A549 (cell line): ENCODE measurements at regions not wholly inside any gene's neighbourhood (a gene's known extent, or its start where the extent isn't known, plus 50 kb on each side); places are given as distances from the start of the nearest gene placed in this dataset.
"Not testable (repeated sequence)": the region's sequence is repeated elsewhere in the genome, so short reads cannot be mapped to it uniquely, and the experiment has no call there.

ENCODE experiments used
- ATAC-seq, 2 experiments: fragments of 200-7000 bp in 1 of 2; fragments of >200 bp in 1 of 2; cut with Nextera tagmentation in 1 of 2; cut with Tn5 transposase in 1 of 2; 3 replicates each; pipeline versions ENCODE4 v1.8.0 to v1.9.1; 2018 to 2020; ENCODE audit warnings: mild to moderate bottlenecking in 1 of 2, moderate library complexity in 1 of 2
- CTCF ChIA-PET: fragments of 300-600 bp; sonication (Branson Sonifier 250); formaldehyde crosslinking; extraction: SDS; loops from one replicate; lab custom pipeline; 2021; ENCODE audit warnings: antibody characterized with exemption, inconsistent platforms; lab: Yijun Ruan, JAX
- POLR2A ChIA-PET: fragments of 350-600 bp; formaldehyde crosslinking; extraction: SDS; loops from one replicate; lab custom pipeline; 2021; ENCODE audit warnings: antibody characterized with exemption, inconsistent platforms; lab: Yijun Ruan, JAX
- DNase-seq, 2 experiments: peaks; one replicate each; pipeline versions ENCODE4 v3.0.0 to v3.0.0-alpha.2; 2011 to 2016; ENCODE audit warnings: low read depth in 1 of 2, low spot score in 1 of 2
- FAIRE-seq: peaks from 2 replicates; lab custom pipeline; 2011; peaks lifted over from hg19 to GRCh38; lab: Jason Lieb, UNC
- H3K27ac ChIP-seq, 2 experiments: fragments of >200 bp; sonication (Bioruptor Twin); formaldehyde crosslinking; 3 replicates each; pipeline ENCODE4 v1.5.1; 2016 to 2017
- H3K4me1 ChIP-seq: fragments of >200 bp; sonication (Bioruptor Twin); formaldehyde crosslinking; 3 replicates; pipeline ENCODE4 v1.6.1; 2016
- H3K4me2 ChIP-seq: fragments of >200 bp; sonication (Bioruptor Twin); formaldehyde crosslinking; 3 replicates; pipeline ENCODE4 v1.6.1; 2016
- H3K4me3 ChIP-seq: fragments of >200 bp; sonication (Bioruptor Twin); formaldehyde crosslinking; 3 replicates; pipeline ENCODE4 v1.5.1; 2016
- H3K9me3 ChIP-seq: fragments of >200 bp; sonication (Bioruptor Twin); formaldehyde crosslinking; 3 replicates; pipeline ENCODE4 v1.6.1; 2016
- BHLHE40 ChIP-seq: IDR thresholded peaks from 2 replicates; pipeline ENCODE4 v1.6.1; 2012; ENCODE audit warnings: low read depth, low read length, inconsistent platforms
- EHMT2 ChIP-seq: fragments of 200-600 bp; sonication (generic); IDR thresholded peaks from 2 replicates; pipeline ENCODE4 v1.6.1; 2016; ENCODE audit warnings: antibody characterized with exemption, low read depth, mild to moderate bottlenecking, moderate library complexity
- FOXS1 ChIP-seq: fragments of 250-450 bp; sonication (Bioruptor Pico); IDR thresholded peaks from 2 replicates; pipeline ENCODE4 v1.5.0; 2020; ENCODE audit warnings: mild to moderate bottlenecking, moderate library complexity
- HDAC2 ChIP-seq: fragments of 200-600 bp; sonication (generic); IDR thresholded peaks from 2 replicates; pipeline ENCODE4 v1.6.1; 2016
- HEYL ChIP-seq: fragments of 250-450 bp; sonication (Bioruptor Pico); IDR thresholded peaks from 2 replicates; pipeline ENCODE4 v1.8.0; 2021; ENCODE audit warnings: mild to moderate bottlenecking, moderate library complexity
- HOXB13 ChIP-seq: fragments of 250-450 bp; sonication (Bioruptor Pico); IDR thresholded peaks from 2 replicates; pipeline ENCODE4 v1.5.0; 2020; ENCODE audit warnings: low read depth, mild to moderate bottlenecking, moderate library complexity
- MAFK ChIP-seq: fragments of 450-650 bp; IDR thresholded peaks from 2 replicates; pipeline ENCODE4 v1.6.1; 2014; ENCODE audit not compliant: partially characterized antibody
- NFE2L2 ChIP-seq: fragments of 150-350 bp; conservative IDR thresholded peaks from 2 replicates; pipeline ENCODE4 v1.6.1; 2014; ENCODE audit warnings: low read length
- NPAS2 ChIP-seq: fragments of 250-450 bp; sonication (Bioruptor Pico); IDR thresholded peaks from 2 replicates; pipeline ENCODE4 v1.8.0; 2022; ENCODE audit warnings: mild to moderate bottlenecking, moderate library complexity, borderline replicate concordance
- RARB ChIP-seq: fragments of 250-450 bp; sonication (Bioruptor Pico); IDR thresholded peaks from 2 replicates; pipeline ENCODE4 v1.8.0; 2021; ENCODE audit warnings: mild to moderate bottlenecking, moderate library complexity
- SMC3 ChIP-seq: fragments of >200 bp; sonication (Bioruptor Twin); formaldehyde crosslinking; IDR thresholded peaks from 3 replicates; pipeline ENCODE4 v1.6.1; 2018; ENCODE audit warnings: inconsistent platforms
- TP53 ChIP-seq: fragments of 250-450 bp; sonication (Bioruptor Pico); IDR thresholded peaks from 2 replicates; pipeline ENCODE4 v1.5.0; 2021; ENCODE audit warnings: mild to moderate bottlenecking, moderate library complexity
- ZC3H11A ChIP-seq: fragments of 450-650 bp; IDR thresholded peaks from 2 replicates; pipeline ENCODE4 v1.6.1; 2014; ENCODE audit warnings: antibody characterized with exemption, mild to moderate bottlenecking
- ZNF302 ChIP-seq: fragments of 250-450 bp; sonication (Bioruptor Pico); IDR thresholded peaks from 2 replicates; pipeline ENCODE4 v1.9.0; 2021; ENCODE audit warnings: inconsistent platforms, mild to moderate bottlenecking, moderate library complexity
- WGBS: methylation state at CpG from one replicate; pipeline ENCODE4 v1.1.6; 2017; ENCODE audit errors: missing lambda C conversion rate; 5-methylcytosine and 5-hydroxymethylcytosine counted together
- TF ChIP-seq, protein P1 (sequence below): IDR thresholded peaks from 2 replicates; pipeline ENCODE4 v1.6.1; 2012; ENCODE audit warnings: low read depth, borderline replicate concordance
- TF ChIP-seq, protein P2 (sequence below): IDR thresholded peaks from 2 replicates; pipeline ENCODE4 v1.6.1; 2012
- TF ChIP-seq, protein P3 (sequence below): fragments of 250-450 bp; sonication (Bioruptor Pico); IDR thresholded peaks from 2 replicates; pipeline ENCODE4 v1.5.0; 2021; ENCODE audit warnings: mild to moderate bottlenecking, moderate library complexity, borderline replicate concordance
- TF ChIP-seq, protein P4 (sequence below): fragments of >200 bp; sonication (Bioruptor Twin); formaldehyde crosslinking; IDR thresholded peaks from 3 replicates; pipeline ENCODE4 v1.5.1; 2016
- TF ChIP-seq, protein P5 (sequence below): fragments of 450-650 bp; IDR thresholded peaks from 2 replicates; pipeline ENCODE4 v1.6.1; 2014; ENCODE audit warnings: antibody characterized with exemption

DNA sequence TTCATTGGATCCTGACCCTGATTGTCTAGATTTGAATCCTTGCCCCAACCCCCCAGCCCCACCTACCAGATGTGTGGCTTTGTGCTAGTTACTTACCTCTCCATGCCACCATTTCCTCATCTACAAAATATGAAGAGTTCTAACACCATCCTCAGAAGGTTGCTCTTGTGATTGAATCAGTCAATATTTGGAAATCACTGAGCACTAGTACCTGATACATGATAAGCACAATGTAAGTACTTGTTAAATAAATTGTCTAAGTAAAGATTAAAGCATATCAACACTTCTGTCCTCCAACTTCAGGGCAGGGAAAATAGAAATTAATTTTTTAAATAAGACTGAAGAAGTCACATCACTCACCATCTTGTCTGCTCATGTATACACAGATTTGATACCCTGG, 249.6 kb upstream of the KLF3 start:
- ChIA-PET POLR2A (no interaction called here), CTCF (no interaction called here)
- ATAC-seq (no peak), FAIRE-seq (no peak), DNase-seq (no peak)
- H3K27ac ChIP-seq: no peak overlapping the region
- TF ChIP-seq FOXS1 (CRISPR knock-in tag) (no peak), HOXB13 (no peak), NFE2L2 (no peak), ZNF302 (CRISPR knock-in tag) (no peak)
- TF ChIP-seq, all 56 proteins: peak for 0
- peaks cover 5% of the 10 kb centered on the region; the same call in 1 of the 3 replicates for H3K4me1 ChIP-seq
- no peak overlapping the region for H3K4me2 ChIP-seq
- no peaks in the 10 kb centered on the region for H3K9me3 ChIP-seq
- H3K4me3 ChIP-seq: no peak overlapping the region

DNA sequence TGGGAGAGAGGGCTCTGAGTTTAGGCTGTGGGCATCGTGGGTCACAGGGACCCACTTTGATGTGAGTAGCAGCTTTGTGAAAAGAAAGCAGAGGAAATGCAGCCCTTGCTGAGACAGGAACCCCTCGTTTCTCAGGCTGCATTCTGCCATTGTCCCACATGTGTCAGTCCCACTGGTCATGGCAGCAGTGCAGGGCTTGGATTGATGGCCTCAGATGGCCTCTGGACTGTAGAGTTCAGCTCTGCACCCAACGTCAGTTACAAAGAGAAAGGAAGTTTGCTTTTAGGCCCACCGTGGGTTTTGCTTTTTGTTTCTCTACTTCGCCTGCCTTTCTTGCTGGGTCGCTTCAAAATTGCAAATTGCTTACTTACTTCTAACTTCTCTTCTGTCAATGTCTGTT, 248.3 kb upstream of the KLF3 start:
- no peak overlapping the region for H3K27ac ChIP-seq
- ATAC-seq (no peak), DNase-seq (no peak), FAIRE-seq (no peak)
- H3K4me2 ChIP-seq: no peak overlapping the region
- 65% methylated on average over 6 of the region's 6 CpGs for WGBS
- peaks cover 5% of the 10 kb centered on the region; the same call in 1 of the 3 replicates for H3K4me1 ChIP-seq
- no peaks in the 10 kb centered on the region for H3K9me3 ChIP-seq
- POLR2A ChIA-PET: no interaction called here
- no peak overlapping the region for H3K4me3 ChIP-seq
- CTCF ChIA-PET: no interaction called here
- TF ChIP-seq HEYL (CRISPR knock-in tag): no peak
- TF ChIP-seq, protein P1, sequence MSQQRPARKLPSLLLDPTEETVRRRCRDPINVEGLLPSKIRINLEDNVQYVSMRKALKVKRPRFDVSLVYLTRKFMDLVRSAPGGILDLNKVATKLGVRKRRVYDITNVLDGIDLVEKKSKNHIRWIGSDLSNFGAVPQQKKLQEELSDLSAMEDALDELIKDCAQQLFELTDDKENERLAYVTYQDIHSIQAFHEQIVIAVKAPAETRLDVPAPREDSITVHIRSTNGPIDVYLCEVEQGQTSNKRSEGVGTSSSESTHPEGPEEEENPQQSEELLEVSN: no peak

DNA sequence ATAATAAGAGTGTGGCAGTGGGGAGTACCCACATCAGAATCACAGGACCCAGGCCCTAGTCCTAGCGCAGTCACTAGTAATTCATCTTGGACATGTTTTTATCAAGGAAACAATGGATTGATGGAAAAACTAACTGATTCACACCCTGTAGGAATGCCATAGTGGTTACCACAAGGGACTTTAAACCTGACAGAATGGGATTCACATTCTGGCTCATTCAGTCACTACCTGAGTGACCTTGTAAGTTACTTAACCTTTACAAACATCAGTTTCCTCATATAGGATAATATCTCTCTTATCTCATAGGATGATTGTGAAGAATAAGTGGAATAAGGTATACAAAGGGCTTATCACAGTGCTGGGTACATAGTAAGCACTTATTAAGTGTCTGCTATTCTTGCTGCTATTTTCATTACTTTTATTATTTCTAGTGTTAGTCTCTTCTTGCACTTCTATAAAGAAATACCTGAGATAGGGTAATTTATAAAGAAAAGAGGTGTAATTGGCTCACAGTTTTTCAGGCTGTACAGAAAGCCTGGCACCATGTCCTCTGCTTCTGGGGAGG, 247.5 kb upstream of the KLF3 start:
- Histone ChIP-seq H3K4me2 (no peak overlapping the region), H3K9me3 (no peaks in the 10 kb centered on the region), H3K27ac (no peak overlapping the region), H3K4me3 (no peak overlapping the region), H3K4me1 (peaks cover 5% of the 10 kb centered on the region; the same call in 1 of the 3 replicates)
- FAIRE-seq (no peak), ATAC-seq (no peak), DNase-seq (no peak)
- POLR2A ChIA-PET: no interaction called here
- CTCF ChIA-PET: no interaction called here
- WGBS: 100% methylated on average over 1 of the region's 1 CpG
- TF ChIP-seq HDAC2: no peak
- no peak for TF ChIP-seq SMC3
- TF ChIP-seq, protein P1: no peak
- TF ChIP-seq, protein P2, sequence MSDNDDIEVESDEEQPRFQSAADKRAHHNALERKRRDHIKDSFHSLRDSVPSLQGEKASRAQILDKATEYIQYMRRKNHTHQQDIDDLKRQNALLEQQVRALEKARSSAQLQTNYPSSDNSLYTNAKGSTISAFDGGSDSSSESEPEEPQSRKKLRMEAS: no peak
- TF ChIP-seq, protein P3, sequence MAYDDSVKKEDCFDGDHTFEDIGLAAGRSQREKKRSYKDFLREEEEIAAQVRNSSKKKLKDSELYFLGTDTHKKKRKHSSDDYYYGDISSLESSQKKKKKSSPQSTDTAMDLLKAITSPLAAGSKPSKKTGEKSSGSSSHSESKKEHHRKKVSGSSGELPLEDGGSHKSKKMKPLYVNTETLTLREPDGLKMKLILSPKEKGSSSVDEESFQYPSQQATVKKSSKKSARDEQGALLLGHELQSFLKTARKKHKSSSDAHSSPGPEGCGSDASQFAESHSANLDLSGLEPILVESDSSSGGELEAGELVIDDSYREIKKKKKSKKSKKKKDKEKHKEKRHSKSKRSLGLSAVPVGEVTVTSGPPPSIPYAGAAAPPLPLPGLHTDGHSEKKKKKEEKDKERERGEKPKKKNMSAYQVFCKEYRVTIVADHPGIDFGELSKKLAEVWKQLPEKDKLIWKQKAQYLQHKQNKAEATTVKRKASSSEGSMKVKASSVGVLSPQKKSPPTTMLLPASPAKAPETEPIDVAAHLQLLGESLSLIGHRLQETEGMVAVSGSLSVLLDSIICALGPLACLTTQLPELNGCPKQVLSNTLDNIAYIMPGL (CRISPR knock-in tag): no peak

DNA sequence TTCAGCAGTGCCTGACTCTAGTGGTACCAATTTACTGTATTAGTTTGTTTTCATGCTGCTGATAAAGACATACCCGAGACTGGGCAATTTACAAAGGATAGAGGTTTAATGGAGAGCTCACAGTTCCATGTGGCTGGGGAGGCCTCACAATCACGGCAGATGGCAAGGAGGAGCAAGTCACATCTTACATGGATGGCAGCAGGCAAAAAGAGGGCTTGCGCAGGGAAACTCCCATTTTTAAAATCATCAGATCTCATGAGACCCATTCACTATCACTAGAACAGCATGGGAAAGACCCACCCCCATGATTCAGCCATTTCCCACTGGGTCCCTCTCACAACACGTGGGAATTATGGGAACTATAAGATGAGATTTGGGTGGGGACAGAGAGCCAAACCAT, 243.7 kb upstream of the KLF3 start:
- H3K4me3 ChIP-seq, CTCF ChIA-PET, H3K4me2 ChIP-seq, H3K9me3 ChIP-seq, DNase-seq, POLR2A ChIA-PET, H3K27ac ChIP-seq, ATAC-seq, H3K4me1 ChIP-seq, FAIRE-seq: not testable (repeated sequence)
- 38% methylated on average over 4 of the region's 4 CpGs for WGBS

DNA sequence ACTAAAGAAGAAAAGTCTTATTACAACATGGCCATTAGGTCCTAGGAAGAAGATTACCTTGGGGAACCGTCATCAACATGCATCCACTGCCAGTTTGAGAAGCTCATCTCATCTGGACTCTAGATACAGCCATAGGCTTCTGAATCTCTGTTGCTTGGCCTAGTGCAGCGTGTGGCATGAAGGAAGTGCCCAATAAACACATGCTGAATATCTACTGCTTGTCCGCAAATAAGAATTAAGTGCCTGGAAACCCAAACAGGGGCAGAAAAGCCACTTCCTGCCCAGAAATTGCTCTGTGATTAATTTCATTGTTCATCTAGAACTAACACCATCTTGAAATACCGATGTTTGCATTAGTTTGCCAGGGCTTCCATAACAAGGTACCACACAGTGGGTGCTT, 241.1 kb upstream of the KLF3 start:
- POLR2A ChIA-PET: no interaction called here
- CTCF ChIA-PET: interaction anchor here (1.1 kb wide), 1 partner anchor 11 kb away, joined by 3 read pairs; no protein-coding TSS in a partner anchor
- DNase-seq: no peak
- 62% methylated on average over 4 of the region's 4 CpGs for WGBS
- no peak for ATAC-seq
- FAIRE-seq: no peak
- Histone ChIP-seq H3K27ac (no peak overlapping the region), H3K9me3 (no peaks in the 10 kb centered on the region), H3K4me2 (no peak overlapping the region), H3K4me3 (no peak overlapping the region), H3K4me1 (no peaks in the 10 kb centered on the region)
- TF ChIP-seq, protein P4, sequence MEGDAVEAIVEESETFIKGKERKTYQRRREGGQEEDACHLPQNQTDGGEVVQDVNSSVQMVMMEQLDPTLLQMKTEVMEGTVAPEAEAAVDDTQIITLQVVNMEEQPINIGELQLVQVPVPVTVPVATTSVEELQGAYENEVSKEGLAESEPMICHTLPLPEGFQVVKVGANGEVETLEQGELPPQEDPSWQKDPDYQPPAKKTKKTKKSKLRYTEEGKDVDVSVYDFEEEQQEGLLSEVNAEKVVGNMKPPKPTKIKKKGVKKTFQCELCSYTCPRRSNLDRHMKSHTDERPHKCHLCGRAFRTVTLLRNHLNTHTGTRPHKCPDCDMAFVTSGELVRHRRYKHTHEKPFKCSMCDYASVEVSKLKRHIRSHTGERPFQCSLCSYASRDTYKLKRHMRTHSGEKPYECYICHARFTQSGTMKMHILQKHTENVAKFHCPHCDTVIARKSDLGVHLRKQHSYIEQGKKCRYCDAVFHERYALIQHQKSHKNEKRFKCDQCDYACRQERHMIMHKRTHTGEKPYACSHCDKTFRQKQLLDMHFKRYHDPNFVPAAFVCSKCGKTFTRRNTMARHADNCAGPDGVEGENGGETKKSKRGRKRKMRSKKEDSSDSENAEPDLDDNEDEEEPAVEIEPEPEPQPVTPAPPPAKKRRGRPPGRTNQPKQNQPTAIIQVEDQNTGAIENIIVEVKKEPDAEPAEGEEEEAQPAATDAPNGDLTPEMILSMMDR: no peak
- no peak for TF ChIP-seq BHLHE40
- TF ChIP-seq, protein P5, sequence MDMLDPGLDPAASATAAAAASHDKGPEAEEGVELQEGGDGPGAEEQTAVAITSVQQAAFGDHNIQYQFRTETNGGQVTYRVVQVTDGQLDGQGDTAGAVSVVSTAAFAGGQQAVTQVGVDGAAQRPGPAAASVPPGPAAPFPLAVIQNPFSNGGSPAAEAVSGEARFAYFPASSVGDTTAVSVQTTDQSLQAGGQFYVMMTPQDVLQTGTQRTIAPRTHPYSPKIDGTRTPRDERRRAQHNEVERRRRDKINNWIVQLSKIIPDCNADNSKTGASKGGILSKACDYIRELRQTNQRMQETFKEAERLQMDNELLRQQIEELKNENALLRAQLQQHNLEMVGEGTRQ: no peak
- no peak for TF ChIP-seq NPAS2 (CRISPR knock-in tag)
- no peak for TF ChIP-seq ZC3H11A
- TF ChIP-seq MAFK: no peak
- TF ChIP-seq RARB (CRISPR knock-in tag): no peak
- TF ChIP-seq, protein P3 (CRISPR knock-in tag): no peak
- TF ChIP-seq TP53 (CRISPR knock-in tag): no peak
- no peak for TF ChIP-seq EHMT2
